Fibroblast of gingiva (primary cell): ENCODE measurements at regions not wholly inside any gene's neighbourhood (a gene's known extent, or its start where the extent isn't known, plus 50 kb on each side); places are given as distances from the start of the nearest gene placed in this dataset.
A peak's percentile ranks its signal among the peaks of the same experiment; 100 is the strongest.

ENCODE experiments used
- DNase-seq: peaks from one replicate; pipeline ENCODE4 v3.0.0-alpha.2; 2011; ENCODE audit warnings: low read depth

DNA sequence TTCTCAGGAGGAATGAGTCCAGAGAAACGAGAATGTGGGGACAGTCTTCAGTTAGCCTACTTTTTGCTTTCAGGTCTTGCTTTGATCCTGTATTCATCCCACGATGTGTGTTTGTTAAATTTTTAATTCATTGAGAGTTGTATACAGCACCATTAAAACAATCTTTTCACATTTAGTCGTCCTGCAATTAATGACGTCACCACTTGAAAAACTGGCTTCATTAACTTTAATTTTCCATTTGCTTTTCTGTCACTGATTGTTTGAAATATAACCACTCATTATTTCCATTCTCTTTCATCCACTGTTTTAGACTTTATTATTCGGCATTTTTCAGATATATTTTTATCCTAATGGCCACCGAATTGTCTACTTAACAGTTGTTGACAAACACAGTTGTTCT is 146.9 kb downstream of the TFEC start:
- no peak for DNase-seq

- DNase-seq: no peak
Observed at GRCh38 chr7:115881476-115881875, 149.1 kb downstream of the TFEC start.

- no peak for DNase-seq
Observed at GRCh38 chr7:115879171-115879570, 151.4 kb downstream of the TFEC start.

DNA sequence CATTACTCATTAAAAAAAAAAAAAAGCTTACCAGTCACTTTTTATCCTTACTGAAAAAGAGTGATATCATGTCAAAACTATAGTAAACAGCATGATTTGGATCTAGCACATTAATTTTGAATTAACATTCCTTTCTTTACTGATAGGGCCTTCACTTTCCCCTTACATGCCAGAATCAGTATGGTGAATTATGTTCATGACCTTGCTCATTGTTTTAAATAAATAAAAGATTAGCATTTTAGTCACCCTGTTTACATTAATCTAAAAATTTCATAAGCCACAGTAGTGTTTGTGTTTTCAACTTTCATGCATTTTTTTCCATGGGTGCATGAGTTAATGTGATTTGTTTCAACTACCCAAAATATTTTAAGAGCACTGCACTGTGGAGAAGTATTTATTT is 160.8 kb downstream of the TFEC start:
- no peak for DNase-seq

- DNase-seq: peak; percentile 60
Observed at GRCh38 chr7:115869190-115869589, 161.4 kb downstream of the TFEC start.

DNA sequence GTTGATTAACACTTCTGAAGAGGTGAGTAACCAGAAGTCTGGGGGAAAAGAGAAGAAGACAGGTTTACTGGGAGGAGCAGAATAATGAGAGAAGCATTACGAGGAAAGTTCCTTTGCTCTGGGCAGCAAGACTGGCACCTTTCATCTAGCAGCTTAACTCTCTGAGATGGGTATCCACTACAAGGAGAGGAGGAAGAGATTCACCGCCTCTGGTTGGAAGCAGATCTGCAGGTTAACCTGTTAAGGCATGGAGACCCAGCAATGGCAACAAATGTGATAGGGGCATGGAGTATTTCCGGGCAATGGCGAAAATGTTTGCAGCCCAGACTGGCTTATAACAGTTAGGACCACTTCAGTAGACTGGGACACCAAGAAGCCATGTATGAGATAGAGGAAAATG is 162.2 kb downstream of the TFEC start:
- DNase-seq: no peak

DNA sequence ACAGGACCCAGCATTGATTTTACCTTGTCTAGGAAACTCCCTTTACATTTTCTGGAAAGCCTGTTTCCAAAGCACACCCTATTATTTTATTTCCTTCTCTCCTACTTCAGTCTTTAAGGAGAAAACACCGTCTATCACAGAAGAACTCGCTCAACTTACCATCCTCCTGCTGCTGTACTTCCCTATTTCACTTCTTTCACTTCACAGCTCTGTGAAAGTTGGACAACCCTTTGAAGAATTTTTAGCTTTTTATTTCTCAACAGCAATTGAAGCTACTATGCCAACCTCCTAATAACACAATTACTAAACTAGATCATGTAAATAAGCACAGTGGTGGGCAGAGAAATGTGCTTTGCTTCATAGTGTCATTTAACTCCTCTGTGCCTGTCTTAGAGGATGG is 166.5 kb downstream of the TFEC start:
- DNase-seq: no peak

DNA sequence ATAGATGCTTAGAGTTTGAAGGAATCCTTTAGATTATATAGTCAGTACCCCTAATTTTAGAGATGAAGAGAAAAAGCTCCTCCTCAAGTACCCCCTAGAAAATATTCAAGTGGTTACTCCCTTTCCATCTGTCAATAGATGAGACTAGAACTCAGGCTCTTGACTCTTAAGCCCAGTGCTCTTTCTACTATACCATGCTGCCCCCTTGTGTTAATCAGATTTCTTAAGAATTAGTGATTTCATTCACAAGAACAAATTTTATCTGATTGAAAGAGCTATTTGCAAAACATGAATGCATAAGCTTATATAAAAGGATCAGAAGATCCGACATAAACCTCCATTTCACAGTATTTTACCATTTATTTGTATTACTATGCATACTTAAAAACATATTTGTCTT is 179.3 kb downstream of the TFEC start:
- peak; percentile 48 for DNase-seq

- no peak for DNase-seq
Observed at GRCh38 chr7:115850774-115851173, 179.8 kb downstream of the TFEC start.

- no peak for DNase-seq
Observed at GRCh38 chr7:115844857-115845256, 185.7 kb downstream of the TFEC start.

DNA sequence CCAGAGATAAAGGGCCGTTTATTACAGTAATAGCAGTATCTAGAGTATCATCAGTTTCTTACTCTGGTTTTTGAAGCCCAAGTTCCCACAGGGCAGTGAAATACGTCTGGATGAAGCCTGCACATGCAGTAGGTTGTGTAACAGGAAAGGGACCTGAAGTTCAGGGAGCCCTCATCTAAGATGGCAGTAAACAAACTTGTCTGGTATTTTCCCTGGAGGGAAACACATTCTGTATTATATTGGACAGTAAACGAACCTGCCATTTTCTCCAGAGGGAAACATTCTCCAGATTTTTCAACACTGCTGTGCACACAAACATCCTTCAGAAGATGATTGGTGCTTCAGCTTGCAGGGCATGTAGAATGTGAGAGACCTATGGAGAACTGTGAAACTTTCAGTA is 189.9 kb downstream of the TFEC start:
- DNase-seq: no peak

DNA sequence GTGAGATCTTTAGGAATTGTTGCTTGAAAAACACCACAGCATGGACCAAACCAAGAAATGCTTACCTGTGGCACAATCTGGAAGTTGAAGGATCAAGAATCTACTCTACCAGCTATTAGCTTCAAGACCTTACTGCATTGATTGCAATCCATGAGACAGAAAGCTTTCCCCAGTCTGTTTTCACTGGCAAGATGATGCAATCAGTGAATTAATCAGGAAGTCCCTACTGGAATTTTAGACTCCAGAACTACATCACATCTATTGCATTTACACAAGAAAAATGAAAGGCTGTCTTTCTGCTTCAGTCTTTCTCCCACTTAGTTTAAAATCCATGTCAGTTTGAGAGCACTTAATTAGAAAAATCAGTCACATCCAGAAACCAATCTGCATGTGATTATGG is 191.7 kb downstream of the TFEC start:
- DNase-seq: peak; percentile 41

GRCh38 chr7:115831371-115831770 is 199.2 kb downstream of the TFEC start:
- no peak for DNase-seq

GRCh38 chr7:115827305-115828045 is 203.1 kb downstream of the TFEC start:
- DNase-seq: no peak

DNA sequence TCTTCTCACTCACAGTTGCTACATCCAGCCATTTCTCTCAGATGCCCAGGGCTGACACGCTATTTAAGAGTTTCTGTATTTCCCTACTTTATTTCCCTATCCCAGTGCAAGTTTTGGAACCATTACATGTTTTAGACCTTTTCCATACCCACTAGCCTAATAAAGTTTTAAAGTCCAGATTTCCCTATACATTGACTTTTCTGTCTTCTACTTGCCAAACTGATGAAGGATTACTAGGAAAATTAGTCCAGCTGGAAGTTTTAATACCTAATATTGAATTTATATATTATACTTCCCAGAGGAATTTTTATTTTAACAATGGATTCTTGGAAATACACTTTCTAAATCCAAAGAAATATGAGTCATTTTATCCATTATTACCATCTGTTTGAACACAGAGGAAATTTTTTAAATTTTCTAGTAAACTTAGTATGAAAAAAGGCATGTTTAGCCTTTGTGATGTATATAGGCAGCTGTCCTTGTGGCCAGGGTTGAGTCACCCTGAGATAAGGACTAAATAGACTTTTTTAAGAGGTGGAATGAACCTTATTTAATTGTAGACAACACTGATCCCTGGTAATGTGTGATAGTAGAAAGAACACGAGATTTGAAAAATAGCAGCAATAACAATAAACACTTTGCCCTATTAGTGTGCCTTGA is 205.0 kb downstream of the TFEC start:
- no peak for DNase-seq

GRCh38 chr7:115822801-115823200 is 207.8 kb downstream of the TFEC start:
- no peak for DNase-seq

DNA sequence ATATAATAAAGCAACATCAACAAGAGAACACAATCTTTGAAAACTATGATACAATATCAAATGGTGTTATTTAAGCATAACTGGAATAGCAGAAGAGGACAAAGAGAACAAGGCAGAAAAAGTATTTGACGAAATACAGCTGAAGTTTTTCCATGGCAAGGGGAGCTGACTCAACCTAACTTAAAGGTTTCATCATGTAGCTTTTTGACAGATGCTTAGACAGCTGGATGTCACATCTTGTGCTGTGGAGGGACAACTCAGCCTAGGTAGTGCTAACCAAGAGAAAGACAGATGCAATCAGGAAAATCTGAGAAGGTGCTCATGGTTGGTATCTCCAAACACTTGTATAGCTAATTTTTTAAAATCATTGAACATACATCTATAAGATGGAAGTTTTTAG is 208.2 kb downstream of the TFEC start:
- DNase-seq: no peak

GRCh38 chr7:115816318-115816974 is 214.1 kb downstream of the TFEC start:
- DNase-seq: no peak

DNA sequence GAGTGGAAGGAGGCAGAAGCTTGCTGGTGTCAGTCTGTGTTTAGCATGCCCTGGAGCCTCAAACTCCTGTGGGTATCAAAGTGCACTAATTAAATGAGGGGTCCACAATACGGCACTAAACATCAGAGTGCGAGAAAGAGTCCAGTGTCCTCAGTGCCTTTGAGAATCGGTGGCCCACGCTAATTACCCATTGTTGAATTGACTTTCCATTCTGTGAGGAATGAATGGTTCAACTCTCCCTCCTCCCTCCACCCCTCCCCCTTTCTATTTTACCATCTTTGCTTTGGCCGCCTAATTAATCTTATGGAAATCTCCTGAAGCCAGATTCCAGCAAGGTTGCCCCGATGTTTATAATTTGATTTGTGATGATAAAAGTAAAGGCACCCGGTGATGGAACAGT is 217.8 kb downstream of the TFEC start:
- DNase-seq: no peak

GRCh38 chr7:115805458-115805857 is 225.1 kb downstream of the TFEC start:
- DNase-seq: no peak

- no peak for DNase-seq
Observed at GRCh38 chr7:115802415-115802814, 228.1 kb downstream of the TFEC start.

DNA sequence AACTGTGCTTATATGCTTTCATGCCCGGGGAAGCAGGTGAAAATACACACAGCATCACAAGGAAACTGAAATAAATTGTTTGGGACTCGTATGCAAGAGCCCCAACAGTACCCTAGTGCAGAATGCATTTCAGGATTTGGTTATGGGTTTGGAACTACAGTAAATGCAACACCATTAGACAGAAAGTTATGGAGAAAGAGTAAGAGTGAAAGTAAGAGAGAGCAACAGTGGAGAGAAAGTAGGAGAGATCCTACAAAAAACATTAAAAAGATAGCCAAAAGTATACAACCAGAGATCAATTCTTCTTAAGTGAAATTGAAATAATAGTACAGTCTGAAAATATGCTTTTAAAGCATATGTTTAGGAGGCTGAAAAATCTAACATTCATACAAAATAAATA is 231.1 kb downstream of the TFEC start:
- DNase-seq: no peak

DNA sequence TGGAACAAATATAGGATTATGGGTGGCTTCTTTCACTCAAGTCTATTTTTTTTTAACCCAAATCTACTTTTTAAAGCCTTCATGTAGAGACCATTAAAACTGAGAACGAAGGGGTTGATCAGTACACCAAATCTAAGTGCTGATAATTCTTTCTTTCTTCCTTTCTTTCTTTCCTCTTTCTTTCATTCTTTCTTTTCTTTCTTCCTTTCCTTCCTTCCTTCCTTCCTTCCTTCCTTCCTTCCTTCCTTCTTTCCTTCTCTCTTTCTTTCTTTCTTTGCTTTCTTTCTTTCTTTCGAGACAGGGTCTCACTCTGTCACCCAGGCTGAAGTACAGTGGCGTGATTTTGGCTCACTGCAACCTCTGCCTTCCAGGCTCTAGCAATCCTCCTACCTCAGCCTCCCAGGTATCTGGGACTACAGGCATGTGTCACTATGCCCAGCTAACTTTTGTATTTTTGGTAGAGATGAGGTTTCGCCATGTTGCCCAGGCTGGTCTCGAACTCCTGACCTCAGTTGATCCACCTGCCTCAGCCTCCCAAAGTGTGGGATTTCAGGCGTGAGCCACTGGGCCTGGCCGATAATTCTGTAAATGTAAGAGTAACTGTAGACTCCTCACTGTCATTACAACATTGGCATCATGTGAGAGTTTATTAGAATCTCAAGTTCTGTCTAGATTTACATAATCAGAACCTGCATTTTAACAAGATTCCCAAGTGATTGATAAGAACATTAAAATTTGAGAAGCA is 236.4 kb downstream of the TFEC start:
- no peak for DNase-seq
